HG03139 (cell line): ENCODE measurements at regions not wholly inside any gene's neighbourhood (a gene's known extent, or its start where the extent isn't known, plus 50 kb on each side); places are given as distances from the start of the nearest gene placed in this dataset.

Source experiments
- ATAC-seq: cut with Tn5 transposase; IDR thresholded peaks from one replicate; pipeline ENCODE4 v1.9.1; 2021; ENCODE audit not compliant: unreplicated experiment

- no peak for ATAC-seq
Measured at GRCh38 chr10:123568751-123569150, 97.4 kb upstream of the GPR26 start.

DNA sequence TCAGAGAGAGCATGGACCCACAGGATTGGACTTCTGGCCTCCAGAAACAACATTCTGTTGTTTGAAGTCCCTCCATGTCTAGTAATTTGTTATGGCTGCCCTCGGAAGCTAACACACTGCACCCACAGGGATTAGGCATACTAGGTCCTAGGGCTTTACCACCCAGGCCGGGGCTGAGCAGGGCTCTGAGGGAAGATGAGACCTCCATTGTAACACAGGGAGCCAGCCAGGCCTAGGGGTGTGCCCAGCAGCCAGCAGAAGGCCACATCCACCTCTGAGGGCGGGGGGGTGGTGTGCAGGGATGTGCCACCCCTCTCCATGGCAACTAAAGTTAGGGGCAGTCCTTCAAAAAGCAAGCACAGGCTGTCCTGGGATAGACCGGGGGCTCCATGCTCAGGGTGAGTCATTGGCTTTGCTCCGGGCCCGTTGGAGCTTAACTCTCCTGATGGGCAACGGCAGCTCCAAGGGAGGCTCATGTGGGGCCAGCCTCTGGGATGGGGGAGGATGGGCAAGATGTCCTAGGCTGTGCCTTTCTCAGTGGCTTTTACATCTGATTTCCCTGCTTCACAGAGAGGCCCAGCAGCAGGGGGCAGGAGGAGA lies 96.6 kb upstream of the GPR26 start:
- ATAC-seq = no peak

GRCh38 chr10:123570051-123570897 lies 95.9 kb upstream of the GPR26 start:
- no peak for ATAC-seq

GRCh38 chr10:123570898-123571515 lies 95.1 kb upstream of the GPR26 start:
- no peak for ATAC-seq

GRCh38 chr10:123571978-123572377 lies 94.2 kb upstream of the GPR26 start:
- ATAC-seq = no peak

GRCh38 chr10:123573236-123574108 lies 92.7 kb upstream of the GPR26 start:
- no peak for ATAC-seq

DNA sequence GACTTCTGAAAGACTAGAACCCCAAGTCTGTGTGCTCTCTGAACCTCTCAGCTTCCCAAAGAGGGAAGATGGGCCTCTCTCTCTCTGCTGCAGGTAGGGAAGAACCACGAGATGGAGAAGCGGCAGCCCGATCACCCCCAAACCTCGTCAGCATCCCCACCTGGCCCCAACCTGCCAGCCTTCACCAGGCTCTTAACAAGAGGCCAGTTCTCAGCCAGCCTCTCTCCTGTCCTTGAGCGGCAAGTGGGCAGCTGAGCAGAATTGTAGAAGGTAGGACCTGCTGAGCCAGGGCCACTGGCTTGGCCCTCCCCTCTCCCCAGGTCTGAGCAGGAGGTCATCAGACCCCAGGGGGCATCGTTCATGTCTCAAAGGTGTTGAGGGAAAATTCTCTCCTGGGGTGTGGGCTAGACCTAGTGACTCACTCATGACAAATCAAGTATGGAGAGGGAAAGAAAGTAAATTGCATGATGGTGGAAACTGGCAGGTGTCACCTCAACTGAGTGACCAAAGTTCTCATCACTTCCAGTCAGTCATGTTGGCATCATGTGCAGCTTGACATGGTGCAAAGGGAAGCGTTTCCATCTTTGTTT lies 92.0 kb upstream of the GPR26 start:
- no peak for ATAC-seq

DNA sequence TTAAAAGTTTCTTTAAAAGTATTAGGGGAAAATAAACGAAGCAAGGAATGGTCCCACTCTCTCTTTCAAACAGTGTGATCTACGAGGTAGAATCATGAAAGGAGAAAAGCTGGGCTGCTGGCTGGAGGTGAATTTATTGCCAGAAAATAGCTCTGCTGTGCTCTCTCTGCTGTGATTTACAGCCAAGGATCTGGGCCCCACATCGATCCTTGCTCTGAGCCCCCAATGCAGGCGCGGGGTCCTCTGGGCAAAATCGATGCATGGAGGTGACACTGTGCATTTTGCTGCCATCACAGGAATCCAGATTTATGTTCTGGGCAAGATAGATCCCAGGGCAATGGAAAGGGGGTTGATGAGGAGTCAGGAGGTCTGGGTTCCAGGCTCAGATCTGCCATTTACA lies 91.0 kb upstream of the GPR26 start:
- ATAC-seq = no peak

DNA sequence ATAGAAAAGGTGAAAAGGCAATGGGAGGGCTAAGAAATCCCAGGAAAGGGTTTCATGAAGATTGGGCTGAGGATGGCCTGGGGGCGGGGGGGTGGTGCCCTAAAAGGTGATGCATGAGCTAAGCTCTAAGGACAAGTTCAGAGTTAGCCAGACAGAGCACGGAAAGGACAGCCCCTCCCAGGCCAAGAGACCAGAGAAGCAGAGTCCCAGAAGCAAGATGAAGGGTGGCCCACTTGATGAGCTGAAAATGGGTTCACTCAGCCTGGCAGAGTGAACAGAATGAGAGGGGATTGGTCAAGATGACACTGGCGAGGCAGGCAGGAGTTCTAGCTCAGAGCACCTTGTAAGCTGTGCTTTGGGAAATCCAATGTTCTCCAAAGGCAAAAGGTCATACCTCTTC lies 89.4 kb upstream of the GPR26 start:
- no peak for ATAC-seq

- no peak for ATAC-seq
Measured at GRCh38 chr10:123577921-123578461, 88.2 kb upstream of the GPR26 start.

GRCh38 chr10:123578721-123579120 lies 87.4 kb upstream of the GPR26 start:
- ATAC-seq = no peak

- no peak for ATAC-seq
Measured at GRCh38 chr10:123579675-123580074, 86.5 kb upstream of the GPR26 start.

GRCh38 chr10:123580426-123580825 lies 85.7 kb upstream of the GPR26 start:
- ATAC-seq = no peak

- ATAC-seq = no peak
Measured at GRCh38 chr10:123581656-123582055, 84.5 kb upstream of the GPR26 start.

DNA sequence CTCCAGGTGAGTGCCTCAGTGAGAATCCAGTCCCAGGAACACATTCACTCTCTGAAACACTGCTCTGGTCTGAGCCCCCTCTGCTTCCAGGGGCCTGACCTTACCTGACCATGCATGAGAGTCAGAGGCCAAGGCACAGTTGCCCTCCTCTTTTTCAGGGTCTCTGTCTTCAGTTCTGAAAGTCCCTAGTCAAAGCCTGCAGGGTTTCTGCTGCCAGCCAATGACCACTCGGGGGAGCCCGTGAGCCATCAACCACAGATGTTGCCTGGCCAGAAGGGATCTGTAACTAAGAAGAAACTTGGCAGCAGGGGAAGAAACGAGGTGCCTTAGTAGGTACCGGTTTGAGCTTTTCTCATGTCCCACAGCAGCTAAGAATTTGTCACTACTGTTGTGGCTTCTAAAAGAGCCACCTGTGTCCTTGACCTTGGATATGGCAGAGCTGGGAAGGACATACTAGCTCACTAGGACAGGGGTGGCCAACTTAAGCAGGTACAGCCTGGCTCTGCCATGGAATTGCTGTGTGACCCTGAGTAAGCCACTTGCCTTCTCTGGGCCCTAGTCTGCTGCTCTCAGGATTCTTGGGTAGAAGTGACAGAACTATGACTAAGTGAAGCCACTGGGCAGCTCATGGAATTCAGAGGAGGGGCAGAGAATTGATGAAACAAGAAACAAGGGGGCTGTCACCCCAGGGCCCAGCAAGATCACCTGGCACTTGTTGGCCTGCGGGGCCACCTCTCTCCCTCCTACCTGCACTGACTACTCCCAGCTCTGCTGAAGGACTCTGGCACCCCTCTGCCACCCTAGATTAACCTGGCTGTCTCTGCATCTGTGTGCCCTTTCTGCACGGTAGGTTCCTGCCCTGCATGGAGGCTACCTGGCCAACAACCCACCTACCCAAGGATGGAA lies 83.8 kb upstream of the GPR26 start:
- ATAC-seq = no peak

GRCh38 chr10:123583639-123584418 lies 82.3 kb upstream of the GPR26 start:
- no peak for ATAC-seq

GRCh38 chr10:123584419-123584775 lies 81.8 kb upstream of the GPR26 start:
- ATAC-seq = no peak

DNA sequence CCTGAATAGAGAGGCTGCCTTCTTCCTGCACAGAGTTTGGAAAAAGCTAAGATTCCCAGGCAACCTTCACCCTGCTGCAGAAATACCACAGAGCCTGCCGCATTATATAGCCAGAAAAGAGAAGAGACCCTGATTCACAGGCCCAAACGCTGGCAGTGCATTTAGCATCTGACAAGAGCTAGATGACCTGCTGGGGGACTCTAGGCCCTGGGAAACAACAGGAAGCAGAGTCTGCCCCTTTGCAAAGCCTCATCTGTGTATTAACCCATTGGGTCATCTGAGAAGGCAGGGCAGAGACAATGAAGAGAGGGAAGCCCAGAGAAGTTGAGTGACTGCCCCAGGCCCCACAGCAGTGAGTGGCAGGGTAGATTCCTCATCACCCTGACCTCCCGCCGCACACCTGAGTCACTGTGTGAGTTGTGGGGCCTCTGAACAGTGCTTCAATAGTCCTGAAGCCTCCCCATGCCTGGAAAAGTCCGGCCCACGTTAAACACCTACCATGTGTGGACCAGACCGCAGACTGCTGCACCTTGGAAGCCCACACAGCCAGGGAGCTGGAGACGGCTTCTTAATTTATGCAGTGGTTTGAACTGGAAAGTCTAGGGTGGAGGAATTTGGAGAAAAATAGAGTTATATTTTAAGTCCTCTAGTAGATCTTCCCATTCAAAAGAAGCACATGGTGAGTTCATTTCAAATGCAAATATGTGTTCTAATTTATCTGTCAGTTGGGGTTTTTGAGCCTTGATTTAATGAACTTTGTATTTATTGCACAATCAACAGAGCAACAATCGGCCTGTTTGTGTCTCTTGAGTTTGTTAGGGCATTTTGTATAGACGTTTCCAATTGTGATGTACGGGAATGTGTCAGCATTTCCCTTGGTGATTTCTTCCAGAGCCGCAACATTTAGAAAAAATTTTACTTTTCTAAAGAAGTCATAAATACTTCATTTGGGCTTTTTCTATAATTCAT lies 80.4 kb upstream of the GPR26 start:
- no peak for ATAC-seq
